ENCODE measurements at regions not wholly inside any gene's neighbourhood (a gene's known extent, or its start where the extent isn't known, plus 50 kb on each side); places are given as distances from the start of the nearest gene placed in this dataset.
"Not testable (repeated sequence)": the region's sequence is repeated elsewhere in the genome, so short reads cannot be mapped to it uniquely, and the experiment has no call there.

DNA sequence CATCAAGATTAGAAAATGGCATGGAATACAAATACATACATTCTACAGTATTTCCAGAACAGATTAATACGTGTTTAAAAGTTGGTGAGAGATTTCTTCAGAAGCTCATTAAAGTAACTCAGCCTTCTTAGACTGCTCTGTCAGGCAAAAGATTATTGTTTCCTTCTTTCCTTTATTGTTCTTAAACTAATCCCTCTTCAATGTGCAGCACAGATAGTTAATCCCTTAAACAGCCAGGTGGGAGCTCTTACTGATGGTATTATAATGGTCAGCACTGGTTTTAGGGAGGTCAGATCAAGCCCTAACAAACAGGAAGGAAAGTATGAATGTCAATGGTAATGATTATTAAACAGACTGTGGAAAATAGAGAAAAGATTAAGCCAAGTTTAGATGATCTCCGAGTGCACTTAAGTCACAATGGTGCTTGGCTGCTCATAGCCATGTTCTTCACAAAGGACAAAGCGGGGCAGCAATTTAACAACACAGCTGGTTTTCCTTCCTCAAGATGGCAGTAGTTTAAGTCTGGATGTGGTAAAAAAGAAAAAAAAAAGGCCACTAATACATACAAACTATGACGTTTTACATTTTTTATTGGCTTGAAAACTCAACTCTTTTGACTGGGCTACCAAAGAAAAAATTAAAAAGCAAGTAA is 992.6 kb downstream of the PCDH9 start:
- FAIRE-seq, result no peak

DNA sequence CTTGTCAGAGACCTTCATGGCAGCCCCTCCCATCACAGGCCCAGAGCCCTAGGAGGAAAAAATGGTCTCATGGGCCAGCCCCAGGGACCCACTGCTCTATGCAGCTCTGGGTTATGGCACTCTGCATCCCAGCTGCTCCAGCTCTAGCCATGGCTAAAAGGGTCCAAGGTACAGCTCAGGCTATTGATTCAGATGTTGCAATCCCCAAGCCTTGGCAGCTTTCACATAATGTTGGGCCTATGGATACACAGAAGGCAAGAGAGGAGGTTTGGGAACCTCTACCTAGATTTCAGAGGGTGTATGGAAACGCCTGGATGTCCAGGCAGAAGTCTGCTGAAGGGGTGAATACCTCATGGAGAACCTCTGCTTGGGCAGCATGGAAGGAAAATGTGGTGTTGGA is 996.0 kb downstream of the PCDH9 start:
- FAIRE-seq, result no peak

DNA sequence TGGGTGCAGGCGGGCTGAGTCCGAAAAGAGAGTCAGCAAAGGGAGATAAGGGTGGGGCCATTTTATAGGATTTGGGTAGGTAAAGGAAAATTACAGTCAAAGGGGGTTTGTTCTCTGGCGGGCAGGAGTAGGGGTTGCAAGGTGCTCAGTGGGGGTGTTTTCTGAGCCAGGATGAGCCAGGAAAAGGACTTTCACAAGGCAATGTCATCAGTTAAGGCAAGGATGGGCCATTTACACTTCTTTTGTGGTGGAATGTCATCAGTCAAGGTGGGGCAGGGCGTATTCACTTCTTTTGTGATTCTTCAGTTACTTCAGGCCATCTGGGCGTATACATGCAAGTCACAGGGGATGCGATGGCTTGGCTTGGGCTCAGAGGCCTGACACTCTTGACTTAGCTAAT is 998.2 kb downstream of the PCDH9 start:
- FAIRE-seq, result not testable (repeated sequence)

DNA sequence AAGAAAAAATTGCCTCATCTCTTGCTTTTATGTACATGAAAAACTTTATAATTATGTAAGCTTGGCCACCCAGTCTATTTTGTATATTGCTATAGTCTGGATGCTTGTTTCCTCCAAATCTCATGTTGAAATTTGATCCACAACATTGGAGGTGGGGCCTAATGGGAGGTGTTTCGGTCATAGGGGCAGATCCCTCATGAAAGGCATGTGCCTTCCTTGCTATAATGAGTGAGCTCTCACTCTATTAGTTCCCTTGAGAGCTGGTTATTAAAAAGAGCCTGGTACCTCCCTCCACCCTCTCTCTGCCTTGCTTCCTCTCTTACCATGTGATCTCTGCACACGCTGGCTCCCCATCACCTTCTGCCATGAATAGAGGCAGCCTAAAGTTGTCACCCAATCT is 1005.1 kb downstream of the PCDH9 start:
- FAIRE-seq, result no peak

DNA sequence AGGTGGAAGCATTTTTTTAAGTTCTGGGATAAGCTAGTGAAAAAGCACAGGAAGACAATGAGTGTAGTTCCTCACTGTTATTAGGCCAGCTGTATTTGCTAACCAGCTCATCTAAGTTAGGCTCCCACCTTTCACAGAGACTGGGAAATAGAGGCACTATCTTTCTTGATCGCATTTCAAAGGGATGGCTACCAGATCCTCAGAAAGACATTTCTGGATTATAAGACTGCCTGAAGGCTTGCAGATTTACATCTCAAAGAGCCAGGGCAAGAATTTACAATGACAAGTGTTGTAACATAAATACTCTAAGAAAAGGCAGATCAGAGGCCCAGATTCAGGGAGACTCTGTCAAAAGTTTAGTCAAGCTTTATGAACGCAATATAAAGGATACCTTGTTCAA is 1005.5 kb downstream of the PCDH9 start:
- FAIRE-seq, result no peak

DNA sequence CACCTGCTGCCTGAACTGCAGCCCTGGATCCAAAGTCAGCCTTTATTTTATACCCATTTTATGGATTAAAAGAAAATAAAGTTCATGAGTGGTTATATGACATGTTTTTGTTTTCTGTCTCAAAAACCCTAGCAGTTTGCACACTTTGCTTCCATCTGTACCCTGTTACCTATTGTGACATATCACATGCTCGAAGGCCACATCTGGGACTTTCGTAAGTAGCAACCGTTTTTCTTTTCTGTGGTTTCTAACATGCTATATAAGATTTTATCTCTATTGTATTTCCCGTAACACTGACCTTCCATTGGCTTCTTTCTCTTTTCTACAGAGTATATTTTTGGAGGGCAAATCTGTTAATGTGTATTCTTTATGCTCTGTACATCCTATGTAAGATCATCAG is 1007.2 kb downstream of the PCDH9 start:
- FAIRE-seq, result no peak

DNA sequence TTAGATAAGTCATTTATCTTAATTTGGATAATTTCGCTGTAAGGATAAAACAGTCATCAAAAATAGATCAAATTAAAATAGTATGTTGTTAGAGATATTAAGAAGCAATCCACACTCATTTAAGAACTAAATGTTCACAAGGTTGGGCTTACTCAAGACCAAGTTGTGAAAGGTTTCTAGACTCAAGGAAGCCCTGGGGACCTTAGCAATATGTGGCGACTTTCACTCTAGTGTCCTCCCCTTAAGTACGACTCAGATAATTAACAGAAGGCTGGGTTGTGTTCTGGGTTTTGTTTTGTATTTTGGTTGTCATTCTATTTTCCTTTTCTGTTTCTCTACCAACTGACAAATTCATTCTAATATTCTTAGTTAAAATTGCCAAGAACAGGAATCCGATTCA is 1008.0 kb downstream of the PCDH9 start:
- no peak for FAIRE-seq

DNA sequence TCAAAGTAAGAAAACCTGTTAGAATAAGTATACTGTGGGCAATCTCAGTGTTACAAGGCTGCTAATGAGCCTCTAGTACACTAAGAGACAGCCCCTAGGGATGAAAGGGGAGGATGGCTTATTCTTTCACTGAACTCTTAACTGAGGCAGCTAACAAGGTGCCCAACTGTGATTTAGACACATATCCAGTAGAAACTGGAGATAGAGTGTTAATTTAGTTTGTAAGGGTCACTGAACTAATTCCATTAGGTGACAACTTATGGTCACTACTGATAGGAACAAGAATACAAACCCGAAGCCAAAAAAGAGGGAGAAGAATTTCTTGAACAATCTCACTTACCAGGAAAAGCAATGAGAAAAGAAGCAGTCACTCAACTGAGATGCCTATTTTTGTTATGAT is 1010.6 kb downstream of the PCDH9 start:
- FAIRE-seq, result no peak

DNA sequence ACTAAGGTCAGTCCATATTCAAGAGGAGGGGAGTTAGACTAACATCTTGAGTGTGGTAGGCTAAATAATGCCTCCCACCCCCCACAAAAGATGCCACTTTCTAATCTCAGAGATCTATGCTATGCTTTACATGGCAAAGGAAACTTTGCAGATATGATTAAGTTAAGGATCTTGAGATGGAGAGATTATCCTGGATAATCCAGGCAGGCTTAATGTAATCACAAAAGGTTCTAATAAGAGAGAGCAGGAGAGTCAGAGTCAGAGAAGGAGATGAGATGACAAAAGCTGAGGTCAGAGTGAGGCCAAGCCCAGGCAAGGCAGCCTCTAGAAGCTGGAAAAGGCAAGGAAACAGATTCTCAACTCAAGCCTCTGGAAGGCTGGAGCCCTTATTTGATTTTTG is 1011.6 kb downstream of the PCDH9 start:
- FAIRE-seq, result no peak

DNA sequence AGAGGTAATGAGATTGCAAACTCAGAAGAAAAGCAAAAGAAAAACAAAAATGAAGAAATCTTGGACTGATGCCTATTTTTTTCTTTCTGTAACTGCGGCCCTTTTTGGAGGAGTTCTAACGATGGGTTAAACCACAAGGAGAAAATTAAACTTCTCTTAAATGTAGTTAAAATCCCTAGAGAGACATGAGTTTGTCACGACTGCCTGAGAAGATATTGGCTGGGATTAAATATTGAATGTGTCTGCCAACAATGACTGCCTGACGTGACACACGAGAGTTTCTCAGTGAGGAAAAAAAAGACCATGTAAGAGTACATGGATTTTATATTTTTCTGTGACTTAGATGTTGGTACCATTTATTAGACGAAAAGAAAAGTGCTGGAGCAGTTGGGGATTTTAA is 1013.4 kb downstream of the PCDH9 start:
- no peak for FAIRE-seq

DNA sequence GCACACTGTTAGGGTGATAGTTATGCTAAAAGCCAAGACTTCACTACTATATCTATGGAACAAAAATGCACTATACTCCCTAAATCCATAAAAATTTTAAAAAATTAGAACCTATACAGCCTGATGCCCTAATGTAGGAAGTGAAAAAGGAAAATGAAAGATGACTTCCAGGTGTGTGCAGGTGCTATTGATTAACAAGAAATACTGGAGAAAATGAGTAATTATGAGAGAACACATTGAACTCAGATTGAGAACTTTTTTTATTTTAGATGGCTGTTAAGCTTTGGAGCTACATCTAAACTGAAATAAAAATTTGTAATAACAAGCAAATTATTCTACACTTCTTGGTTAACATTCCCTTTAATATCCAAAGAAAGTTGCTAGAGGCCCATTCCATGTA is 1015.7 kb downstream of the PCDH9 start:
- no peak for FAIRE-seq

DNA sequence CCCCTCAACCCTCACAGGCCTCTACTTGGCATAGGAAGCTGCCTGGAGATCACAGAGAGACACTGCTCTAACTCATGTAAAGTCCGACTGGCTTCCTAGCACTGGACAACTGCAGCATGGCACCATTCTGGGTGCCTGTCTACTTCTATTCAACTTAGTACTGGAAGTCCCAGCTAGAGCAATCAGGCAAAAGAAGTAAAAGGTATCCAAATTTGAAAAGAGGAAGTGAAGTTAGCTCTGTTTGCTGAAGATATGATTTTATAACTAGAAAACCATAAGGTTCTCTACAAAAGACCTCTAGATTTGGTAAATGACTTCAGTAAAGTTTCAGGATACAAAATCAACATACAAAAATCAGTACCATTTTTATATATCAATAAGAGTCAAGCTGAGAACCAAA is 1017.6 kb downstream of the PCDH9 start:
- no peak for FAIRE-seq

DNA sequence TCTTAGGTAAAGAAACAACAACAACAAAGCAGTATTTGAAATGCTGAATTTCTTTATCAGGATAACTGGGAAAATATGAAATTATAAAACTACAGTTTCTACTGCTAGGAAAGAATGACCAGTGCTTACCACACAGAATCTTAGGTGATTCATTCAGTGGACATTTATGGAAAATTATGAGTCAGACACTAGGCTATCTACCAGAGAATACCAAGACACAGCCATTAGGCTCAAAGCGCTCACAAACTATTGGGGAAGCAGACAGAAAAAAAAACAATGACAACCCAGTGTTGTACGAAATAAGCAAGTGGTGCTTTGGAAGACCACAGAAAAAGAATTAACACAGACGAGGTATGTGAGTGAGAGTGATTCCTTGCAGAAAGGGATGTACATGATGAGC is 1019.5 kb downstream of the PCDH9 start:
- FAIRE-seq, result no peak

DNA sequence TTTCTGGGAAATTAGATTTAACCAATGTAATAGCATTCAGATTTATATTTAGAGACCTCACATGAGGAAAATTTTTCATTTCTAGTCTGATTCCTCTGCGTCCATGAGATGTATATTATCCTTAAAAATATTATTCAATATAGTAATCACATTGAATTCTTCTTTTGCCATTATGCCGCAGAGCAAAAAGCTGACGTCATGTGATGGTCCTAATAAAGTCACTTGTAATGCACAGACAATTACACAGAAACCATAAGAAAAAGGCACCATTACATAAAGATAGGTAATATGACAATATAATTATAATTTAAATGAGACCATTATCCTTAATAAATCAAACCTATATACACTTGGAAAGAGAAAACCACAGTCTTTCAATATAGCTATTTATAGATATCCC is 1021.5 kb downstream of the PCDH9 start:
- FAIRE-seq, result no peak

DNA sequence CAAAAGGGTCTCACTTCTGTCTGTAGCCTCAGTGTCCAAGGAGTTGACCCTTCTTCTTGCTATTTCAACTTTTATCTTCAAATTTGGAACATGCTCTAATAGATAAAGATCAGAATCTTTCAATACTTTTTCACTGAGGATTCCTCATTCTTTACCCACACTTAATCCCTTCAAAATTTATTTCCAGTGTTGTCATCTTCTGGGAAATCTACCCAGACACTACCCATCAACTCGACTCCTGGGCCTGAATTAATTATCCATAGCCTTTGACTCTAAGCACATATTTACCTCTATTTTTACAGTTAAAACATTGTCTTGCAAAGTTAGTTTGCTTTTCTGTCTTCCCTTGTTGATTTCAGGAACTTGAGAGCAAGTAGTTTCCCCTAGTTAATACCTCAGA is 1022.5 kb downstream of the PCDH9 start:
- no peak for FAIRE-seq

DNA sequence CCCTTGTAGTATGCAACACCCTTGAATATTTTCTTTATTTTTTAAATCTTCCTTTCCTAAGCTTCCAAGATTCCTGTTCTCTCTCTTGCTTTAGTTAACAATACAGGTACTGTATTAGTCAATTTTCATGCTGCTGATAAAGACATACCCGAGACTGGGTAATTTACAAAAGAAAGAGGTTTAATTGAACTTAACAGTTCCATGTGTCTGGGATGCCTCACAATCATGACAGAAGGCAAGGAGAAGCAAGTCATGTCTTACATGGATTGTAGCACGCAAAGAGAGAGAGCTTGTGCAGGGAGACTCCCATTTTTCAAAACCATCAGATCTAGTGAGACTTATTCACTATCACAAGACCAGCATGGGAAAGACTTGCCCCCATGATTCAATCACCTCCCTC is 1024.3 kb downstream of the PCDH9 start:
- no peak for FAIRE-seq

DNA sequence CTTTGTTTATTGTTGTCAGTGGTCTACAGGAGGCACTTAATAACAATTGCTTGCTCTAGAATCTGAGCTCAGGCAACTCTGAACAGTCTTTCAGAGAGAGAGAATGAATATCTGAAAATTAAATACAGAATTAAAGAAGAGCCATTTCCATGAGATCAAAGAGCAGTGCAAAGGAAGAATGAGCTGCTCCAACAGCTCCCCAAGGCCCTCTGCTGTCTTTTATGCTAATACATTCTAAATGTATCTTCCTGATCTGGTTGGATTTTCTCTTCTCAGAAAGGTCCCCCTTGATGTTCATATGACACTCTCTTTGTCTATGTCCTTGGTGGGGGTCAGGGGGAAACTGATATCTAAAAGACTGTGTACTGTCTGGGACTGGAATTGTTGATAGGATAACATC is 1029.6 kb downstream of the PCDH9 start:
- FAIRE-seq, result no peak

DNA sequence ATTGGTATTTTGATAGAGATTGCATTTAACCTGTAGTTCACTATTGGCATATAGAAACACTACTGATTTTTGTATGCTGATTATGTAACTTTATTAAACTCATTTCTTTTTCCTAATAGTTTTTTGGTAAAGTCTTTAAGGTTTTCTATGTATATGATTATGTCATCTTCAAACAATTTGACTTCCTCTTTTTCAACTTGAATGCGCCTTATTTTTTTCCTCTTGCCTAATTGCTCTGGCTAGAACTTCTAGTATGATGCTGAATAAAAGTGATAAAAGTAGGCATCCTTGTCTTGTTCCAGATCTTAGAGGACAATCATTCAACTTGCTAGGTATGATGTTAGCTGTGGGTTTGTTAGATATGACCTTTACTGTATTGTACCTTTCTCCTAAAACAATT is 1034.9 kb downstream of the PCDH9 start:
- no peak for FAIRE-seq

DNA sequence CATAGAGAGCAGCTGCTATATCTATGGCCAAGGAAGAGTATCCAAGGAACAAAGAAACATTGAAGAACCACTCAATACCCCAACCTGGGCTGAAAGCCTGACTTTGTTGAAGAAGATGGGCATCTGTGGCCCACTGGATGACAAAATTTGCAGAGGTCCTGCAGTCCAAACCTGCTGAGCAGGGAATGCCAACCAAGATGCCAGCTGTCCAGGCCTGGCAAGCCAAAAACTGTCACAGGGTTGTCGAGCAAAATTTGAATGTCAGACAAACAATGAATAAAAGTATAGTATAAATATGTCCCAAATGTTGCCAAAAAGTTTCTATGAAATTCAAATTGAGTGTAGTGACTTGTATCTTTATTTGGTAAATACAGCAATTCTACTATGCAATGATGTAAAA is 1040.2 kb downstream of the PCDH9 start:
- FAIRE-seq, result no peak

DNA sequence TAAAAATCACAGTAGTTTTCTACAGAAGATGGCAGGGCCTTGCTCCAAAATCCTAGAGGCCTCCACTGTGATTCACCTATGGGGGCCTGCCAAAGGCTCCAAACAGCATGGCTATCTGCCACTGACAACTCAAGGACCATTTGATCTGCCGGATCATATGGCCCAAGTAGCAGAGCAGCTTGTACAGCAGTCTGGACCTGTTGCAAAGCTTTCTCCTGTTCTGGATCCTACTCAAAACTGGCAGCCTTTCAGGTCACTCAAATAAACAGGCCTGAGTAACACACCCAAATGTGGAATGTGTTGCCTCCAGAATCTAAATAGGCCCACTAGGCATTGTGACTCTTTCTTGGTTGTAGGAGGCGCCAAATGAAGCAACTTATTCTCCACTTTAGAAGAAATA is 1049.3 kb downstream of the PCDH9 start:
- no peak for FAIRE-seq

DNA sequence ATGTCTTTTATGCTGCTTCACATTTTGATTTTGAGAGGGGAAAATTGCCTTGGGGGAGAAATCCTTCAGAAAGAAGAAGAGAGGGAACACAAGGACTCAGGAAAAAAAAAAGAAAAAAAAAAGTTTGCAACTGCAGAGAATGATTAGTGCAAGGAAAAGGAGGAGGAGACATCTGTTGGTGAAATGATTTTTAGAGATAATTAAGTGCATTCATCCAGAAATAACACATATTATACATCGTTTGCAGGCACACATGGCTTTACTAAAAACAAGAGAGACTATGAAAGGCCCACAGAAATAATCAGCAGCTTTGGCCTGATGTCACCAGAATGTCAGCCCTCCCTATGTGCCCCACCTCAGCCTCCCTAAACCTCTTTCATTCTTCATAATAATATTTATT is 1058.2 kb downstream of the PCDH9 start:
- no peak for FAIRE-seq

DNA sequence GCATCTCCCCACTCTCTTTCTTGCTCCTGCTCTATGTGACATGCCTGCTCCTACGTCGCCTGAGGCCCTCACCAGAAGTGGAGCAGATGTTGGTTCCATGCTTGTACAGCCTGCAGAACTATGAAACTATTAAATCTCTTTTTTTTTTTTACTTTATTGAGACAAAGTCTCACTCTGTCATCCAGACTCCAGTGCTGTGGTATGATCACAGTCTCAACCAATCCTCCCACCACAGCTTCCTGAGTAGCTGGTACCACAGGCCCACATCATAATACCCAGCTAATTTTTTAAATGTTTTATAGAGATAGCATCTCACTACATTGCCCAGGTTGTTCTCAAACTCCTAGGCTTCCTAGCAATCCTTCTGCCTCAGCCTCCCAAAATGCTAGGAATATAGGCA is 1067.7 kb downstream of the PCDH9 start:
- no peak for FAIRE-seq

DNA sequence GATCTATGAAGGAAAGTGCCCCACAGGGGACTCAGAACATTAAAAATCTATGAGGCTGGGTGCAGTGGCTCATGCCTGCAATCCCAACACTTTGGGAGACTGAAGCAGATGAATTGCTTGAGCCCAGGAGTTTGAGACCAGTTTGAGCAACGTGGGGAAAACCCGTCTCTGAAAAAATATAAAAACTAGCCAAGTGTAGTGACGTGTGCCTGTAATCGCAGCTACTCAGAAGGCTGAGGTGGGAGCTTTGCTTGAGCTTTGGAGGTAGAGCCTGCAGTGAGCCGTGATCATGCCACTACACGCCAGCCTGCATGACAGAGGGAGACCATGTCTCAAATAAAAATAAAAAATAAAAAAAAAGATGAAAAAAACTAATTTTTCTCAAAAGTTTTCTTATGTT is 1070.6 kb downstream of the PCDH9 start:
- FAIRE-seq, result no peak

DNA sequence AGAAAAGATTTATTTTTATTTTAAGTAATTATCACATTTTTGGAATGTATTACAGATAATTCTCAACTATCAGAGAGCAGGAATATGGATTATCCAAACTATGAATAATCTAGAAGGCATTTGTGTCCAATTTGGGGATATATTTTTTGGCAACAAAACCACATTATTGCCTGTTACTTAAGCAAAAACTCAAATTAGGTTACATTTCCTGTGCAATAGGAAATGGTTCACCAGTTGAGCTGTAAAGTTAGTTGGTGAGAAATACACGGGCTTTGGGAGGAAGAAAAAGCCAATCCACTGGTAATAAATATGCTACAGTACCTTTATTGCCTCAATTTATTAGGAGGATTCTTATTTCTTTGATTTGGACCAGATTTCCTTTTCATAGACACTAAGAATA is 1075.2 kb downstream of the PCDH9 start:
- FAIRE-seq, result no peak

DNA sequence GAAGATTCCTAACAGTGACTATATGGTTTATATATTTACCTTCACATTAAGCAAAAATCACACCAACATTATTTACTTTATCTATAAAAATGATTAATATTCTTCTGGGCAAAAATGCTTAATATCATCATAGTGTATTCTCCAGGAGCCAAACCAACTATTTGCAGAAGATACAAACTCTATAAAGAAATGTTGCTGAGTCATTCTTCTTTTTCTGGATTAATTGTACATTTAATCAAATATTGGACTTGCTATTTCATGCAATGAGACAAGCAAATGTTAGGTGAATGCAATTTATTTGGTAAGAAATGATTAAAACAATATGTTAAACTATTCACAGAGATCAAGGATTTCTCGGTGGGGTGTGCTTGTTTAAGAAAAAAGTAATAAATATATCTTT is 1075.8 kb downstream of the PCDH9 start:
- FAIRE-seq, result no peak

DNA sequence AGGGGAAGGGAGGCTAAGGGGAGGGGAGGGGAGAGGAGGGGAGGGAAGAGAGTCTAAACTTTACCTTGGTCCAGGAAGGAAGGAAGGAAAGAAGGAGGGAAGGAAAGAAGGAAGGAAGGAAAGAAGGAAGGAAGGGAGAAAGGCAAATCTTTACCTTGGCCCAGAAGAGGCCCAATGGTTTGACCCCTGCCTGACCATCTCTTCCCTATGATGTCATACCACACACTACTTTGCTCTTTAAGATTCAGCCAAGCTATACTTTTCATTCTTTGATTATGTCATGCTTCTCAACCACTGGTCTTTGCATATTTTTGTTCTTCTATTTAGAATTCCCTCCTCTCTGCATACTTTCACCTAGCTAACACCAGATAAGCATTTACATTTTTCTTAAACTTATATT is 1077.5 kb downstream of the PCDH9 start:
- no peak for FAIRE-seq

All from colon (tissue), 2 donors.